ENCODE measurements at regions not wholly inside any gene's neighbourhood (a gene's known extent, or its start where the extent isn't known, plus 50 kb on each side); places are given as distances from the start of the nearest gene placed in this dataset.

DNA sequence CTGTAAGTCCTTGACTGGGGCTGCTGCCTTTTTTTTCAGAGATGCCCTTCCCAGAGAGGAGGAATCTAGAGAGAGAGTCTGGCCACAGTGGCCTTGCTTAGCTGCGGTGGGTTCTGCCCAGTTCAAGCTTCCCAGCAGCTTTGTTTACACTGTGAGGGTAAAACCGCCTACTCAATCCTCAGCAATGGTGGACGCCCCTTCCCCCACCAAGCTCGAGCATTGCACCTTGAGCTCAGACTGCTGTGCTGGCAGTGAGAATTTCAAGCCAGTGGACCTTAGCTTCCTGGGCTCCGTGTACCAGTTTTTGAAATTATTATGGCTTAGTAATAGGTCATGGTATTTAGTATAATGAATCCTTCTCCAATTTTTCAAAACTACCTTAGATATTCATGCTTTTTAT is 395.4 kb downstream of the NPIPA7 start:
- H3K36me3 ChIP-seq, result no peaks in the 10 kb centered on the region
- no peaks in the 10 kb centered on the region for H3K4me1 ChIP-seq
- no peak overlapping the region for H3K27ac ChIP-seq
- no peaks in the 10 kb centered on the region for H3K9me3 ChIP-seq
- in situ Hi-C loops (cut with MboI; ENCODE audit: low pct_ligation_motif_present in 1 of 4, low pct_unique_long_range_greater_than_20kb in 1 of 4, low sequenced_read_pairs in 3 of 4) (no loop called here), intact Hi-C loops (cut with DNase I; ENCODE audit: low total_unique reads) (no loop called here)
- no peak overlapping the region for H3K4me3 ChIP-seq
- TF ChIP-seq CTCF (IDR thresholded peaks at IDR 0.05), result no peak
- TF ChIP-seq POLR2A (IDR thresholded peaks at IDR 0.05), result no peak
- TF ChIP-seq EP300 (IDR thresholded peaks at IDR 0.05; ENCODE audit: low read depth), result no peak
- no peak for TF ChIP-seq POLR2AphosphoS5 (IDR thresholded peaks at IDR 0.05)
- 40 to 41% methylated on average over 1 to 5 of the region's 5 CpGs for WGBS, 2 donors (ENCODE audit: low coverage in 1 of 2)
- no peaks in the 10 kb centered on the region for H3K27me3 ChIP-seq
- DNase-seq, result no peak

DNA sequence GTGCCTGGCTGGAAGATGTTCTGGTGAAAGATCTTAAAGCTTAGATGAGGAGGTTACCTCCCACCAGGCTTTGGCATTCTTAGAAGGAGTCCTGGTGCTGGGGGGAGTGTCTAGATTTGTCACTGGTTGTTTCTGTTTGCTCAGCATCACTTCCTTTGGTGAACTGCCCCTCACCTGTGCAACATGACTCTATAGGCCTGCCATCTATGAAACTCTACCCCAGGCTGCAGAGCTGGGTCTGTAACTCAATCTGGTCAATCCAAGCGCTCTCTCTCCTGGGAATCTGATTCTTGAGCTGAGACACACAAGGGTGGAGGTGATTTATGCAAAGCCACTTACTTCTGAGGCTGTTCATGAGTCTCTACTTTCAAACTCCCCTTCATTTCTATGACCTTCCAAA is 399.4 kb downstream of the NPIPA7 start:
- Histone ChIP-seq H3K4me3 (no peak overlapping the region), H3K27me3 (no peaks in the 10 kb centered on the region), H3K36me3 (no peaks in the 10 kb centered on the region), H3K9me3 (no peaks in the 10 kb centered on the region), H3K27ac (no peak overlapping the region), H3K4me1 (no peaks in the 10 kb centered on the region)
- in situ Hi-C loops (cut with MboI; ENCODE audit: low pct_ligation_motif_present in 1 of 4, low pct_unique_long_range_greater_than_20kb in 1 of 4, low sequenced_read_pairs in 3 of 4), result no loop called here
- no peak for DNase-seq
- intact Hi-C loops (cut with DNase I; ENCODE audit: low total_unique reads), result no loop called here
- WGBS, 2 donors (ENCODE audit: low coverage in 1 of 2), result 79% methylated on average over 1 of the region's 1 CpG; no CpG with 5 or more reads in 1 of the 2 donors
- no peak for TF ChIP-seq CTCF (IDR thresholded peaks at IDR 0.05)
- TF ChIP-seq EP300 (IDR thresholded peaks at IDR 0.05; ENCODE audit: low read depth), result no peak
- no peak for TF ChIP-seq POLR2AphosphoS5 (IDR thresholded peaks at IDR 0.05)
- no peak for TF ChIP-seq POLR2A (IDR thresholded peaks at IDR 0.05)

GRCh38 chr16:16780588-16780987 is 401.6 kb downstream of the NPIPA7 start:
- H3K27ac ChIP-seq, result no peak overlapping the region
- TF ChIP-seq CTCF (IDR thresholded peaks at IDR 0.05) (no peak), POLR2A (IDR thresholded peaks at IDR 0.05) (no peak), POLR2AphosphoS5 (IDR thresholded peaks at IDR 0.05) (no peak), EP300 (IDR thresholded peaks at IDR 0.05; ENCODE audit: low read depth) (no peak)
- no peaks in the 10 kb centered on the region for H3K27me3 ChIP-seq
- WGBS, 2 donors (ENCODE audit: low coverage in 1 of 2), result 32 to 80% methylated on average over 1 to 4 of the region's 4 CpGs
- no peaks in the 10 kb centered on the region for H3K36me3 ChIP-seq
- no peak for DNase-seq
- H3K4me3 ChIP-seq, result no peak overlapping the region
- in situ Hi-C loops (cut with MboI; ENCODE audit: low pct_ligation_motif_present in 1 of 4, low pct_unique_long_range_greater_than_20kb in 1 of 4, low sequenced_read_pairs in 3 of 4) (no loop called here), intact Hi-C loops (cut with DNase I; ENCODE audit: low total_unique reads) (no loop called here)
- no peaks in the 10 kb centered on the region for H3K4me1 ChIP-seq
- H3K9me3 ChIP-seq, result no peaks in the 10 kb centered on the region

DNA sequence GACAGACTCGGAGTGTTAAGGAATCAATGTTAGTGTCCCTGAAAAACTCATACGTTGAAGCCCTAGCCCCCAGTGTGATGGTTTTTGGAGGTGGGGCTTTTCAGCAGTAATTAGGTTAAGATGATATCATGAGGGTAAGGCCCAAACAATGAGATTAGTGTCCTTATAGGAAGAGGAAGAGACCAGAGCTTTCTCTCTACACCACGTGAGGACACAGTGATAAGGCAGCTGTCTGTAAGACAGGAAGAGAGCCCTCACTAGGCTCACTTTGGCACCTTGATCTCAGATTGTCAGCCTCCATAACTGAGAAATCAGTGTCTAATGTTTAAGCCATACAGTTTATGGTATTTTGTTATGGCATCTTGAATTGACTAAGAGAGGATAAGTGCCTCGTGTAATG is 403.2 kb downstream of the NPIPA7 start:
- no peak overlapping the region for H3K27ac ChIP-seq
- no peaks in the 10 kb centered on the region for H3K4me1 ChIP-seq
- no peaks in the 10 kb centered on the region for H3K27me3 ChIP-seq
- H3K4me3 ChIP-seq, result no peak overlapping the region
- no peaks in the 10 kb centered on the region for H3K36me3 ChIP-seq
- intact Hi-C loops (cut with DNase I; ENCODE audit: low total_unique reads) (no loop called here), in situ Hi-C loops (cut with MboI; ENCODE audit: low pct_ligation_motif_present in 1 of 4, low pct_unique_long_range_greater_than_20kb in 1 of 4, low sequenced_read_pairs in 3 of 4) (no loop called here)
- WGBS, 2 donors (ENCODE audit: low coverage in 1 of 2), result 58 to 80% methylated on average over 3 to 4 of the region's 4 CpGs
- TF ChIP-seq CTCF (IDR thresholded peaks at IDR 0.05) (no peak), POLR2AphosphoS5 (IDR thresholded peaks at IDR 0.05) (no peak), POLR2A (IDR thresholded peaks at IDR 0.05) (no peak), EP300 (IDR thresholded peaks at IDR 0.05; ENCODE audit: low read depth) (no peak)
- no peak for DNase-seq
- H3K9me3 ChIP-seq, result no peaks in the 10 kb centered on the region
